GM12878 (cell line): ENCODE measurements at regions not wholly inside any gene's neighbourhood (a gene's known extent, or its start where the extent isn't known, plus 50 kb on each side); places are given as distances from the start of the nearest gene placed in this dataset.

Experiments used
- ATAC-seq: fragments of 200-7000 bp; cut with Tn5 transposase; 3 replicates; pipeline ENCODE4 v1.9.1; 2020; ENCODE audit warnings: mild to moderate bottlenecking, moderate library complexity
- BruUV-seq: library from RNA; stranded (reverse); fragments of 400-500 nt; replicated peaks from 2 replicates; lab custom pipeline; 2021; lab: Mats Ljungman, UMichigan
- CTCF ChIA-PET: fragments of 300-600 bp; sonication (Branson Sonifier 250); formaldehyde crosslinking; extraction: SDS; loops from one replicate; lab custom pipeline; 2021; ENCODE audit warnings: inconsistent platforms; lab: Yijun Ruan, JAX
- POLR2A ChIA-PET: fragments of 350-600 bp; formaldehyde crosslinking; extraction: SDS; loops from one replicate; lab custom pipeline; 2021; ENCODE audit warnings: inconsistent platforms; lab: Charles Lee
- RAD21 ChIA-PET: fragments of 300-600 bp; sonication (Branson Sonifier 250); formaldehyde crosslinking; loops from one replicate; lab custom pipeline; 2023; ENCODE audit warnings: antibody characterized with exemption; ENCODE audit not compliant: unreplicated experiment; lab: Charles Lee
- SMC1A ChIA-PET: fragments of 300-600 bp; sonication (Branson Sonifier 250); formaldehyde crosslinking; loops from one replicate; lab custom pipeline; 2023; ENCODE audit not compliant: unreplicated experiment, uncharacterized antibody; lab: Charles Lee
- DNase-seq: peaks from one replicate; pipeline ENCODE4 v3.0.0-alpha.2; 2011; ENCODE audit warnings: low read depth, low spot score
- FAIRE-seq: peaks from 3 replicates; lab custom pipeline; 2011; peaks lifted over from hg19 to GRCh38; lab: Jason Lieb, UNC
- H2AFZ ChIP-seq: 2 replicates; pipeline ENCODE4 v1.6.0; 2011; ENCODE audit warnings: low read depth, low read length, control low read depth; ENCODE audit not compliant: control insufficient read depth
- H3K27ac ChIP-seq: 2 replicates; pipeline ENCODE4 v1.5.1; 2011; ENCODE audit warnings: control low read depth; ENCODE audit not compliant: control insufficient read depth, insufficient read depth
- H3K27me3 ChIP-seq, 2 experiments: replicated peaks in 1 of 2; 2 replicates each; pipeline versions ENCODE4 v1.6.0 to v1.6.1; 2011; ENCODE audit warnings: low read length in 1 of 2; ENCODE audit not compliant: control insufficient read depth in 2 of 2, insufficient read depth in 2 of 2
- H3K36me3 ChIP-seq, 2 experiments: 2 replicates each; pipeline ENCODE4 v1.5.1; 2011; ENCODE audit warnings: low read length in 1 of 2; ENCODE audit not compliant: control insufficient read depth in 2 of 2, insufficient read depth in 2 of 2
- H3K4me1 ChIP-seq: 2 replicates; pipeline ENCODE4 v1.6.1; 2011; ENCODE audit warnings: mild to moderate bottlenecking, low read length, moderate library complexity, mixed read lengths; ENCODE audit not compliant: control insufficient read depth, insufficient read depth
- H3K4me2 ChIP-seq: 2 replicates; pipeline ENCODE4 v1.6.0; 2011; ENCODE audit warnings: control low read depth; ENCODE audit not compliant: control insufficient read depth, insufficient read depth
- H3K4me3 ChIP-seq: fragments of 200-600 bp; sonication (generic); 2 replicates; pipeline ENCODE4 v1.5.1; 2016
- H3K79me2 ChIP-seq: 2 replicates; pipeline ENCODE4 v1.6.0; 2011; ENCODE audit warnings: low read length; ENCODE audit not compliant: control insufficient read depth, insufficient read depth
- H3K9ac ChIP-seq: 2 replicates; pipeline ENCODE4 v1.8.0; 2011; ENCODE audit warnings: low read length, control low read depth, mixed read lengths; ENCODE audit not compliant: control insufficient read depth, insufficient read depth
- H3K9me3 ChIP-seq: replicated peaks from 3 replicates; pipeline ENCODE4 v1.5.1; 2011; ENCODE audit warnings: mild to moderate bottlenecking, low read length; ENCODE audit not compliant: control insufficient read depth, insufficient read depth
- H4K20me1 ChIP-seq: 2 replicates; pipeline ENCODE4 v1.6.0; 2011; ENCODE audit not compliant: control insufficient read depth, insufficient read depth
- BCL11A ChIP-seq: IDR thresholded peaks from 2 replicates; pipeline ENCODE4 v1.6.1; 2011; ENCODE audit warnings: low read depth, low read length
- ETV6 ChIP-seq, 2 experiments: fragments of 450-650 bp in 1 of 2; IDR thresholded peaks in 1 of 2; conservative IDR thresholded peaks in 1 of 2; 2 replicates each; pipeline ENCODE4 v1.6.1; 2014; ENCODE audit warnings: antibody characterized with exemption in 1 of 2, borderline replicate concordance in 1 of 2, low read depth in 1 of 2, mild to moderate bottlenecking in 1 of 2, moderate library complexity in 1 of 2
- FOS ChIP-seq: IDR thresholded peaks from 3 replicates; pipeline ENCODE4 v1.6.1; 2011; ENCODE audit warnings: borderline replicate concordance; ENCODE audit not compliant: insufficient read length; ENCODE audit errors: extremely low read depth
- GABPA ChIP-seq: IDR thresholded peaks from 2 replicates; pipeline ENCODE4 v1.6.1; 2014; ENCODE audit warnings: antibody characterized with exemption, low read depth, mild to moderate bottlenecking, inconsistent platforms
- HDAC6 ChIP-seq: fragments of 200-600 bp; sonication (generic); IDR thresholded peaks from one replicate; pipeline ENCODE4 v1.8.0; 2017; ENCODE audit warnings: antibody characterized with exemption; ENCODE audit not compliant: unreplicated experiment
- IRF4 ChIP-seq: IDR thresholded peaks from 2 replicates; pipeline ENCODE4 v1.6.1; 2011; ENCODE audit warnings: low read depth, low read length
- JUNB ChIP-seq: IDR thresholded peaks from 2 replicates; pipeline ENCODE4 v1.6.1; 2016; ENCODE audit warnings: antibody characterized with exemption, mild to moderate bottlenecking
- MTA2 ChIP-seq: fragments of 450-650 bp; IDR thresholded peaks from 2 replicates; pipeline ENCODE4 v1.6.1; 2016; ENCODE audit warnings: low read depth, mild to moderate bottlenecking, moderate library complexity
- SIX5 ChIP-seq: IDR thresholded peaks from 2 replicates; pipeline ENCODE4 v1.6.1; 2011; ENCODE audit warnings: mild to moderate bottlenecking, low read depth, low read length, moderate library complexity; ENCODE audit not compliant: severe bottlenecking
- SKIL ChIP-seq: fragments of 450-650 bp; IDR thresholded peaks from 2 replicates; pipeline ENCODE4 v1.6.1; 2017; ENCODE audit warnings: mild to moderate bottlenecking, low read depth, inconsistent platforms; ENCODE audit not compliant: poor library complexity, severe bottlenecking
- SREBF2 ChIP-seq: IDR thresholded peaks from 2 replicates; pipeline ENCODE4 v1.6.1; 2012; ENCODE audit warnings: mild to moderate bottlenecking, low read length
- SUZ12 ChIP-seq: fragments of 200-600 bp; sonication (generic); IDR thresholded peaks from one replicate; pipeline ENCODE4 v1.6.1; 2018; ENCODE audit warnings: antibody characterized with exemption, mild to moderate bottlenecking; ENCODE audit not compliant: unreplicated experiment
- TBL1XR1 ChIP-seq: IDR thresholded peaks from 2 replicates; pipeline ENCODE4 v1.6.1; 2012; ENCODE audit warnings: low read depth, low read length, improper control_type of control experiment
- TCF3 ChIP-seq: IDR thresholded peaks from 2 replicates; pipeline ENCODE4 v1.6.1; 2012; ENCODE audit warnings: low read depth, mild to moderate bottlenecking, low read length, borderline replicate concordance; ENCODE audit not compliant: insufficient read depth
- ZNF592 ChIP-seq: fragments of 450-650 bp; IDR thresholded peaks from 2 replicates; pipeline ENCODE4 v1.6.1; 2017; ENCODE audit warnings: mild to moderate bottlenecking, moderate library complexity
- WGBS: methylation state at CpG from one replicate; pipeline ENCODE4 v1.1.6; 2016; ENCODE audit warnings: low lambda C conversion rate; ENCODE audit not compliant: insufficient replicate concordance, insufficient coverage; ENCODE audit errors: missing lambda C conversion rate; 5-methylcytosine and 5-hydroxymethylcytosine counted together
- in situ Hi-C: fragments of 300-500 bp; cut with MboI; formaldehyde crosslinking; loops from 9 replicates; pipeline ENCODE4 v1.14.3; 2018; ENCODE audit warnings: mixed read lengths
- intact Hi-C: fragments of 100-400 bp; cut with micrococcal nuclease; formaldehyde crosslinking; loops from one replicate; pipeline ENCODE4 v1.14.2; 2022; ENCODE audit not compliant: unreplicated experiment
- TF ChIP-seq, protein P1 (sequence below): fragments of 450-650 bp; IDR thresholded peaks from 2 replicates; pipeline ENCODE4 v1.6.1; 2016; ENCODE audit warnings: mild to moderate bottlenecking

GRCh38 chr16:65176603-65177002, 54.7 kb upstream of the CDH11 start:
- 0% methylated on average over 6 of the region's 6 CpGs for WGBS
- H3K4me3 ChIP-seq, result no peak overlapping the region
- no peak overlapping the region for H3K27ac ChIP-seq
- H3K4me1 ChIP-seq, result no peaks in the 10 kb centered on the region
- H4K20me1 ChIP-seq, result no peaks in the 10 kb centered on the region
- FAIRE-seq, result no peak
- POLR2A ChIA-PET, result no interaction called here
- H3K9me3 ChIP-seq, result no peaks in the 10 kb centered on the region
- H3K36me3 ChIP-seq, result no peaks in the 10 kb centered on the region
- H2AFZ ChIP-seq, result no peak overlapping the region
- in situ Hi-C loops, result no loop called here
- no peak overlapping the region for H3K9ac ChIP-seq
- no peak overlapping the region for H3K4me2 ChIP-seq
- H3K27me3 ChIP-seq, result no peaks in the 10 kb centered on the region
- RAD21 ChIA-PET, result interaction anchor here (0.5 kb wide), 1 partner anchor 66 kb away, joined by 3 read pairs; no protein-coding TSS in a partner anchor
- intact Hi-C loops, result no loop called here
- CTCF ChIA-PET, result interaction anchor here (0.6 kb wide), 2 partner anchors 62 to 1164 kb away, joined by 3 read pairs; no protein-coding TSS in a partner anchor
- SMC1A ChIA-PET, result no interaction called here
- DNase-seq, result no peak
- no peak for ATAC-seq
- no peaks in the 10 kb centered on the region for H3K79me2 ChIP-seq
- no TSS peak for BruUV-seq
- TF ChIP-seq SUZ12 (no peak), BCL11A (no peak), SKIL (no peak), SREBF2 (no peak), IRF4 (no peak), FOS (no peak), HDAC6 (no peak), TBL1XR1 (no peak), TCF3 (no peak), MTA2 (no peak), ZNF592 (no peak), JUNB (no peak), SIX5 (no peak), GABPA (no peak), ETV6 (conservative IDR thresholded peaks at IDR 0.05 in 1 of 2, IDR thresholded peaks at IDR 0.05 in 1 of 2; ENCODE audit: borderline replicate concordance in 1 of 2, low read depth in 1 of 2) (no peak)
- TF ChIP-seq, protein P1, sequence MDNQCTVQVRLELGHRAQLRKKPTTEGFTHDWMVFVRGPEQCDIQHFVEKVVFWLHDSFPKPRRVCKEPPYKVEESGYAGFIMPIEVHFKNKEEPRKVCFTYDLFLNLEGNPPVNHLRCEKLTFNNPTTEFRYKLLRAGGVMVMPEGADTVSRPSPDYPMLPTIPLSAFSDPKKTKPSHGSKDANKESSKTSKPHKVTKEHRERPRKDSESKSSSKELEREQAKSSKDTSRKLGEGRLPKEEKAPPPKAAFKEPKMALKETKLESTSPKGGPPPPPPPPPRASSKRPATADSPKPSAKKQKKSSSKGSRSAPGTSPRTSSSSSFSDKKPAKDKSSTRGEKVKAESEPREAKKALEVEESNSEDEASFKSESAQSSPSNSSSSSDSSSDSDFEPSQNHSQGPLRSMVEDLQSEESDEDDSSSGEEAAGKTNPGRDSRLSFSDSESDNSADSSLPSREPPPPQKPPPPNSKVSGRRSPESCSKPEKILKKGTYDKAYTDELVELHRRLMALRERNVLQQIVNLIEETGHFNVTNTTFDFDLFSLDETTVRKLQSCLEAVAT, result no peak
